Smooth muscle cell (in vitro differentiated cells): ENCODE measurements at regions not wholly inside any gene's neighbourhood (a gene's known extent, or its start where the extent isn't known, plus 50 kb on each side); places are given as distances from the start of the nearest gene placed in this dataset.

Experiments
- DNase-seq: peaks from one replicate; lab custom pipeline; 2025; ENCODE audit not compliant: unreplicated experiment; lab: John Stamatoyannopoulos, UW
- H2AFZ ChIP-seq: fragments of 200-600 bp; sonication (generic); 2 replicates; pipeline ENCODE4 v1.6.0; 2016; ENCODE audit warnings: antibody characterized with exemption, low read depth, mild to moderate bottlenecking
- H3F3A ChIP-seq: fragments of 200-600 bp; sonication (generic); 2 replicates; pipeline ENCODE4 v1.6.0; 2017; ENCODE audit warnings: antibody characterized with exemption, low read depth
- H3K27ac ChIP-seq: fragments of 200-600 bp; sonication (generic); 2 replicates; pipeline ENCODE4 v1.5.1; 2016; ENCODE audit warnings: low read depth, mild to moderate bottlenecking
- H3K27me3 ChIP-seq: fragments of 200-600 bp; sonication (generic); 2 replicates; pipeline ENCODE4 v1.6.1; 2016; ENCODE audit warnings: low read depth, mild to moderate bottlenecking
- H3K36me3 ChIP-seq: fragments of 200-600 bp; sonication (generic); 2 replicates; pipeline ENCODE4 v1.5.1; 2016; ENCODE audit warnings: low read depth
- H3K4me1 ChIP-seq: fragments of 200-600 bp; sonication (generic); 2 replicates; pipeline ENCODE4 v1.5.1; 2016; ENCODE audit warnings: low read depth
- H3K4me2 ChIP-seq: fragments of 200-600 bp; sonication (generic); 2 replicates; pipeline ENCODE4 v1.6.0; 2016; ENCODE audit warnings: mild to moderate bottlenecking
- H3K4me3 ChIP-seq: fragments of 200-600 bp; sonication (generic); 2 replicates; pipeline ENCODE4 v1.5.1; 2016; ENCODE audit warnings: mild to moderate bottlenecking
- H3K79me2 ChIP-seq: fragments of 200-600 bp; sonication (generic); 2 replicates; pipeline ENCODE4 v1.6.0; 2016; ENCODE audit warnings: low read depth, mild to moderate bottlenecking
- H3K9ac ChIP-seq: fragments of 200-600 bp; sonication (generic); 2 replicates; pipeline ENCODE4 v1.6.0; 2016; ENCODE audit warnings: low read depth
- H3K9me3 ChIP-seq: fragments of 200-600 bp; sonication (generic); replicated peaks from 2 replicates; pipeline ENCODE4 v1.5.1; 2016; ENCODE audit warnings: low read depth
- H4K20me1 ChIP-seq: fragments of 200-600 bp; sonication (generic); 2 replicates; pipeline ENCODE4 v1.6.0; 2016; ENCODE audit warnings: low read depth
- CTCF ChIP-seq: fragments of 200-600 bp; sonication (generic); IDR thresholded peaks from 2 replicates; pipeline ENCODE4 v1.5.1; 2017; ENCODE audit warnings: borderline replicate concordance, mild to moderate bottlenecking, antibody characterized with exemption; ENCODE audit not compliant: insufficient read depth, poor library complexity, severe bottlenecking
- WGBS: methylation state at CpG from one replicate; pipeline ENCODE4 v1.1.7; 2016; ENCODE audit warnings: low lambda C conversion rate; 5-methylcytosine and 5-hydroxymethylcytosine counted together

- peaks cover 14% of the 10 kb centered on the region for H3K9me3 ChIP-seq
- no peak for DNase-seq
- no peaks in the 10 kb centered on the region for H3F3A ChIP-seq
- H3K79me2 ChIP-seq, result no peaks in the 10 kb centered on the region
- H3K36me3 ChIP-seq, result no peaks in the 10 kb centered on the region
- no peak overlapping the region for H2AFZ ChIP-seq
- H3K27me3 ChIP-seq, result no peaks in the 10 kb centered on the region
- H3K4me3 ChIP-seq, result no peak overlapping the region
- WGBS, result 94% methylated on average over 4 of the region's 4 CpGs
- no peak overlapping the region for H3K27ac ChIP-seq
- no peak for TF ChIP-seq CTCF
- no peak overlapping the region for H3K4me2 ChIP-seq
- no peaks in the 10 kb centered on the region for H4K20me1 ChIP-seq
- H3K9ac ChIP-seq, result no peak overlapping the region
- H3K4me1 ChIP-seq, result no peaks in the 10 kb centered on the region
Observed at GRCh38 chr5:58382131-58382534, 77.8 kb downstream of the PLK2 start.

GRCh38 chr5:58381566-58381965, 78.3 kb downstream of the PLK2 start:
- no peaks in the 10 kb centered on the region for H3K4me1 ChIP-seq
- no peaks in the 10 kb centered on the region for H3F3A ChIP-seq
- no peak overlapping the region for H3K4me2 ChIP-seq
- H3K27me3 ChIP-seq, result no peaks in the 10 kb centered on the region
- H3K36me3 ChIP-seq, result no peaks in the 10 kb centered on the region
- H3K4me3 ChIP-seq, result no peak overlapping the region
- H3K9me3 ChIP-seq, result peaks cover 14% of the 10 kb centered on the region
- TF ChIP-seq CTCF, result no peak
- H2AFZ ChIP-seq, result no peak overlapping the region
- H3K79me2 ChIP-seq, result no peaks in the 10 kb centered on the region
- no peaks in the 10 kb centered on the region for H4K20me1 ChIP-seq
- no peak for DNase-seq
- no peak overlapping the region for H3K9ac ChIP-seq
- H3K27ac ChIP-seq, result no peak overlapping the region

DNA sequence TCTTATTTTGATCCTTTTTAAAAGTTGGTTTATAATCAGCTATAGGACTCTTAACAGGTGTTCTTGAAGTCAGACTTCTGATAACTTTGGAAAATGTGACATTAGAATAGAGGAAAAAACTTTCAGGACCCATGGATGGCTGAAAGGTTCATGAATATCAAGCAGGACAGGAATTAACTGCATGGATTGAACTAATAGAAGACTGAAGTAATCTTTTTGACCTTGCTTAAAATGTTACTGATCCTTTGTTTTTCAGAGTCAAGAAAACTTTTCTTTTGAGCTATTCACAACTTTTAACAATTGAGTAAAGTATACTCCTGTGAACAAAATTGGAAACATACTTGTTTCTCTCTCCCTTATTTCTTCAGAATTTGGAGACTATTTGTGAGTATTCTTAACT, 79.2 kb downstream of the PLK2 start:
- no peak for TF ChIP-seq CTCF
- Histone ChIP-seq H3K27ac (no peak overlapping the region), H3K79me2 (no peaks in the 10 kb centered on the region), H3F3A (no peaks in the 10 kb centered on the region), H2AFZ (no peak overlapping the region), H3K4me3 (no peak overlapping the region), H3K9me3 (peaks cover 14% of the 10 kb centered on the region), H4K20me1 (no peaks in the 10 kb centered on the region), H3K4me2 (no peak overlapping the region), H3K9ac (no peak overlapping the region), H3K36me3 (no peaks in the 10 kb centered on the region), H3K27me3 (no peaks in the 10 kb centered on the region), H3K4me1 (no peaks in the 10 kb centered on the region)
- no peak for DNase-seq

DNA sequence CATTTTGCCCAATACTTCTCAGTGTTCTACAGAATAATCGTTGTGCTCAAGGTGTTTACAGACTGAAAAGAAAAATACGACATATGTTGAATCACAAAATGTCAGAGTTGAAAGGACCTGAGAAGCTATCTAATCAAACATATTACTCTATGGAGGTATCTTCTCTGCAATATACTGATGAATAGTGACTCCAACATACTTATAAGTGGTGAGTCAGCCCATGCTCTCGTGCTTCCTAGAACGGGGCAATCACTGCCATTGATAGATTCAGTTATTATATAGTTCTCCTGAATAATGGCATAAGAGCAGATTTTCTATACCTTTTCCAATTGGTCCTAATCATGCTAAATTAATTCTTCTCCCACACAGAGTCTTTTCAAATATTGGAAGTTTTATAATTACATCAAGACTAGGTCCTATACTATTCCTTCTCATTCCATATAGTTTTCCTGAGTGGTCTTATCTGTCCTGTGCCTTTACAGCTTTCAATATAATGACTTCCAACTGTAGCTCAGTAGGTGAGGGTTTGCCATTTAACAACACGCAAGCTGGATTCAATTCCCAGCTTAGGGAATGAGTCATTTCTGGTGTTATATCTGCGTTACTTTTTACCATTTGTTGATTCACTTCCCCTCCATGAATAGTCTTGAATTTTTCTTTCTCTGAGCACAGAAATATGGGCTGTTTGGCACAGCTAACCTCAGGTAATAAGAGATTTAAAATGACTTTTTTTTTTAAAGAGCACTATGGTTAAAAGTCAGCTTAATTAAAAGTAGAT, 81.1 kb downstream of the PLK2 start:
- no peaks in the 10 kb centered on the region for H3K27me3 ChIP-seq
- H3K4me2 ChIP-seq, result no peak overlapping the region
- H3K4me3 ChIP-seq, result no peak overlapping the region
- H3K9me3 ChIP-seq, result peaks cover 14% of the 10 kb centered on the region
- H3K9ac ChIP-seq, result no peak overlapping the region
- no peak for TF ChIP-seq CTCF
- 84% methylated on average over 6 of the region's 6 CpGs for WGBS
- no peaks in the 10 kb centered on the region for H3K79me2 ChIP-seq
- no peak for DNase-seq
- no peaks in the 10 kb centered on the region for H3K36me3 ChIP-seq
- H2AFZ ChIP-seq, result no peak overlapping the region
- no peaks in the 10 kb centered on the region for H3F3A ChIP-seq
- H3K4me1 ChIP-seq, result no peaks in the 10 kb centered on the region
- no peak overlapping the region for H3K27ac ChIP-seq
- no peaks in the 10 kb centered on the region for H4K20me1 ChIP-seq
